Stimulated activated CD8-positive, alpha-beta memory T cell treated with anti-CD3 and anti-CD28 coated beads, Interleukin-4, amount 100 ng/mL, for 24 hours (primary cell): ENCODE measurements at regions not wholly inside any gene's neighbourhood (a gene's known extent, or its start where the extent isn't known, plus 50 kb on each side); places are given as distances from the start of the nearest gene placed in this dataset.
"Not testable (repeated sequence)": the region's sequence is repeated elsewhere in the genome, so short reads cannot be mapped to it uniquely, and the experiment has no call there.

Experiments used
- DNase-seq: peaks from one replicate; pipeline ENCODE4 v3.0.0-alpha.2; 2020; ENCODE audit warnings: low read depth

- no peak for DNase-seq
Measured at GRCh38 chr6:6412700-6413099, 92.2 kb upstream of the F13A1 start.

GRCh38 chr6:6414931-6415330 is 94.5 kb upstream of the F13A1 start:
- no peak for DNase-seq

- DNase-seq, result no peak
Measured at GRCh38 chr6:6417475-6417874, 97.0 kb upstream of the F13A1 start.

GRCh38 chr6:6418421-6418820 is 98.0 kb upstream of the F13A1 start:
- no peak for DNase-seq

GRCh38 chr6:6420107-6420506 is 99.6 kb upstream of the F13A1 start:
- DNase-seq, result no peak

GRCh38 chr6:6434151-6434550 is 113.7 kb upstream of the F13A1 start:
- no peak for DNase-seq

- no peak for DNase-seq
Measured at GRCh38 chr6:6434723-6435122, 114.3 kb upstream of the F13A1 start.

GRCh38 chr6:6436366-6436765 is 115.9 kb upstream of the F13A1 start:
- no peak for DNase-seq

GRCh38 chr6:6436946-6437345 is 116.5 kb upstream of the F13A1 start:
- no peak for DNase-seq

GRCh38 chr6:6438286-6438685 is 117.8 kb upstream of the F13A1 start:
- DNase-seq, result no peak

- no peak for DNase-seq
Measured at GRCh38 chr6:6439778-6440177, 119.3 kb upstream of the F13A1 start.

GRCh38 chr6:6452002-6452401 is 131.5 kb upstream of the F13A1 start:
- no peak for DNase-seq

- no peak for DNase-seq
Measured at GRCh38 chr6:6453186-6453585, 132.7 kb upstream of the F13A1 start.

- no peak for DNase-seq
Measured at GRCh38 chr6:6455272-6455671, 133.2 kb upstream of the LY86 start.

- no peak for DNase-seq
Measured at GRCh38 chr6:6458172-6458571, 130.3 kb upstream of the LY86 start.

GRCh38 chr6:6459963-6460362 is 128.6 kb upstream of the LY86 start:
- DNase-seq, result not testable (repeated sequence)

GRCh38 chr6:6460416-6460815 is 128.1 kb upstream of the LY86 start:
- no peak for DNase-seq

- no peak for DNase-seq
Measured at GRCh38 chr6:6461138-6461537, 127.4 kb upstream of the LY86 start.

GRCh38 chr6:6466967-6467761 is 121.4 kb upstream of the LY86 start:
- DNase-seq, result no peak

- DNase-seq, result no peak
Measured at GRCh38 chr6:6469074-6469473, 119.4 kb upstream of the LY86 start.

- DNase-seq, result no peak
Measured at GRCh38 chr6:6470123-6470522, 118.4 kb upstream of the LY86 start.

GRCh38 chr6:6471276-6471675 is 117.2 kb upstream of the LY86 start:
- DNase-seq, result no peak

GRCh38 chr6:6474170-6474920 is 114.2 kb upstream of the LY86 start:
- DNase-seq, result no peak

- DNase-seq, result no peak
Measured at GRCh38 chr6:6479785-6480184, 108.7 kb upstream of the LY86 start.
